ENCODE measurements at regions not wholly inside any gene's neighbourhood (a gene's known extent, or its start where the extent isn't known, plus 50 kb on each side); places are given as distances from the start of the nearest gene placed in this dataset.

DNA sequence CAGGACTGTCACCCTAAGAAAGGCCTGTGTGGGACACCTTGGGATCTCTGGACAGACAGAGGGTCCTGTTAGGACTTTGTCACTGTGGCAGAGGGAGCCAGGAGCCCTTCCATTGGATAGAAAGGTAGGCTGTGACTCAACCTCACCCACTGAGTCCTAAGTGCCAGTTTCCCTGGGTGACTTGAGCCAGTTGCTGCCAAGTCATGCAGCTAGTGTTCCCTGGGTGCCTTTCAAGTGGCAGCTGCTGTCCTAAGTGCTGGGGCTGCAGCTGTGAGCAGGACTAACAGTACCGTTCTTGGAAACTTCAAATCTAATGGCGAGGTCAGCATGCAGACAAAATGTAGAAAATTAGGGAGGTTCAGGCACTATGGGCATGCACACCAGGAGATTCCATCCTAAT lies 393.7 kb downstream of the TMEM135 start:
- no peak overlapping the region for H2BK20ac ChIP-seq (ENCODE audit: low read depth, low read length, poor library complexity, severe bottlenecking)
- H3K4me2 ChIP-seq (ENCODE audit: insufficient read depth, insufficient read length, low read length) = no peak overlapping the region
- no peak for DNase-seq
- H4K91ac ChIP-seq (ENCODE audit: insufficient read length, low read depth, low read length) = no peak overlapping the region
- no peaks in the 10 kb centered on the region for H3K79me1 ChIP-seq (ENCODE audit: insufficient read depth, low read depth, low read length, poor library complexity, severe bottlenecking)
- TF ChIP-seq, protein P1, sequence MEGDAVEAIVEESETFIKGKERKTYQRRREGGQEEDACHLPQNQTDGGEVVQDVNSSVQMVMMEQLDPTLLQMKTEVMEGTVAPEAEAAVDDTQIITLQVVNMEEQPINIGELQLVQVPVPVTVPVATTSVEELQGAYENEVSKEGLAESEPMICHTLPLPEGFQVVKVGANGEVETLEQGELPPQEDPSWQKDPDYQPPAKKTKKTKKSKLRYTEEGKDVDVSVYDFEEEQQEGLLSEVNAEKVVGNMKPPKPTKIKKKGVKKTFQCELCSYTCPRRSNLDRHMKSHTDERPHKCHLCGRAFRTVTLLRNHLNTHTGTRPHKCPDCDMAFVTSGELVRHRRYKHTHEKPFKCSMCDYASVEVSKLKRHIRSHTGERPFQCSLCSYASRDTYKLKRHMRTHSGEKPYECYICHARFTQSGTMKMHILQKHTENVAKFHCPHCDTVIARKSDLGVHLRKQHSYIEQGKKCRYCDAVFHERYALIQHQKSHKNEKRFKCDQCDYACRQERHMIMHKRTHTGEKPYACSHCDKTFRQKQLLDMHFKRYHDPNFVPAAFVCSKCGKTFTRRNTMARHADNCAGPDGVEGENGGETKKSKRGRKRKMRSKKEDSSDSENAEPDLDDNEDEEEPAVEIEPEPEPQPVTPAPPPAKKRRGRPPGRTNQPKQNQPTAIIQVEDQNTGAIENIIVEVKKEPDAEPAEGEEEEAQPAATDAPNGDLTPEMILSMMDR (conservative IDR thresholded peaks at IDR 0.05) = no peak
- H3K23ac ChIP-seq (ENCODE audit: insufficient read length, low read depth, low read length) = no peak overlapping the region
- no peaks in the 10 kb centered on the region for H4K20me1 ChIP-seq (ENCODE audit: control insufficient read depth, insufficient read depth, insufficient read length)
- H2BK5ac ChIP-seq (ENCODE audit: insufficient read length, low read length) = no peak overlapping the region
- no peak overlapping the region for H2AFZ ChIP-seq (ENCODE audit: low read length)
- no peaks in the 10 kb centered on the region for H3K79me2 ChIP-seq (ENCODE audit: insufficient read depth, low read length)
- no peak overlapping the region for H3K27ac Mint-ChIP-seq
- peaks cover 3 to 7% of the 10 kb centered on the region in 2 experiments; a peak in 3 of 4 replicates for H3K4me1 Mint-ChIP-seq
- no peak overlapping the region for H2BK12ac ChIP-seq (ENCODE audit: insufficient read length, low read depth, low read length)
- H2BK120ac ChIP-seq (ENCODE audit: low read depth, low read length, poor library complexity, severe bottlenecking) = no peak overlapping the region
- no peaks in the 10 kb centered on the region for H3K4me1 ChIP-seq (ENCODE audit: insufficient read depth, low read length)
- H3K14ac ChIP-seq (ENCODE audit: insufficient read depth, low read length) = no peak overlapping the region
- H2AK5ac ChIP-seq (ENCODE audit: insufficient read length, low read length) = no peak overlapping the region
- H3T11ph ChIP-seq (ENCODE audit: low read length) = no peak overlapping the region
- no peak overlapping the region for H3K27ac ChIP-seq (ENCODE audit: insufficient read length, low read depth, low read length)
- no peaks in the 10 kb centered on the region for H3K9me3 ChIP-seq (ENCODE audit: control insufficient read depth, low read depth, low read length)
- H3K9ac ChIP-seq (ENCODE audit: extremely low read depth, insufficient read length, low read length) = no peak overlapping the region
- no peaks in the 10 kb centered on the region for H3K23me2 ChIP-seq (ENCODE audit: insufficient read length, low read depth, low read length, poor library complexity, severe bottlenecking)
- H4K5ac ChIP-seq (ENCODE audit: insufficient read length, low read depth, low read length) = no peak overlapping the region
- H3K9me3 Mint-ChIP-seq = peaks cover 0 to 3% of the 10 kb centered on the region in 2 experiments; a peak in 1 of 5 replicates
- H3K27me3 Mint-ChIP-seq (ENCODE audit: low read depth) = no peaks in the 10 kb centered on the region
- H3K18ac ChIP-seq (ENCODE audit: insufficient read length, low read depth, low read length) = no peak overlapping the region
- no peak overlapping the region for H3K4ac ChIP-seq (ENCODE audit: low read depth, low read length)
- WGBS (ENCODE audit: extremely low coverage, insufficient read length, low lambda C conversion rate) = no CpG with 5 or more reads among the region's 2 CpGs
- 0 out of 7 replicates have a peak, but pooled peaks cover 0 to 4% (median 0%) of the 10 kb centered on the region in 3 experiments for H3K36me3 Mint-ChIP-seq (ENCODE audit: insufficient read depth in 1 of 3, low read depth in 3 of 3)
- H3K27me3 ChIP-seq (ENCODE audit: insufficient read depth, low read length) = no peaks in the 10 kb centered on the region
- H2BK15ac ChIP-seq (ENCODE audit: low read depth, low read length) = no peak overlapping the region
- H4K8ac ChIP-seq (replicated peaks; ENCODE audit: insufficient read length, low read depth, low read length) = no peak overlapping the region
- no peak overlapping the region for H3K4me3 Mint-ChIP-seq
- H3K56ac ChIP-seq (ENCODE audit: insufficient read length, low read depth, low read length) = no peak overlapping the region

All from H9 (cell line).